ENCODE measurements at regions not wholly inside any gene's neighbourhood (a gene's known extent, or its start where the extent isn't known, plus 50 kb on each side); places are given as distances from the start of the nearest gene placed in this dataset.

DNA sequence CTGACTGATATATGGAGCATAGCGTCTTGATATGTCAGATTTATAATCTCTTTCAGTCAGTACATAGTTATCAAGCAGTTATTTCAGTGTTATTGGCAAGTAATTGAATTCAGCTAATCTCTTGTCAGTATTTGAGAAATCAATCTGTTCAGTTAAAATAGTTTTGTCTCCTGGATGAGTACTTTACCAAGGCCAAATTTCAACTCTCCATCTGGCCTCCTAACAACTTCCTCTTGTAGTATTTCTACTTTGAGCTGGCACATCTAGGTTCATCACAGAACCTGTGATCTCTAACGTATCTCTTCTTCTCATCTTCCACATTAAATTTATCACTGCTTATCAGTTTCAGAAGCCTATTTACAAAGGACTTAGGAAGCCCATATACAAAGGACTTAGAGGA lies 690.5 kb downstream of the C12orf50 start:
- TF ChIP-seq, protein P1, sequence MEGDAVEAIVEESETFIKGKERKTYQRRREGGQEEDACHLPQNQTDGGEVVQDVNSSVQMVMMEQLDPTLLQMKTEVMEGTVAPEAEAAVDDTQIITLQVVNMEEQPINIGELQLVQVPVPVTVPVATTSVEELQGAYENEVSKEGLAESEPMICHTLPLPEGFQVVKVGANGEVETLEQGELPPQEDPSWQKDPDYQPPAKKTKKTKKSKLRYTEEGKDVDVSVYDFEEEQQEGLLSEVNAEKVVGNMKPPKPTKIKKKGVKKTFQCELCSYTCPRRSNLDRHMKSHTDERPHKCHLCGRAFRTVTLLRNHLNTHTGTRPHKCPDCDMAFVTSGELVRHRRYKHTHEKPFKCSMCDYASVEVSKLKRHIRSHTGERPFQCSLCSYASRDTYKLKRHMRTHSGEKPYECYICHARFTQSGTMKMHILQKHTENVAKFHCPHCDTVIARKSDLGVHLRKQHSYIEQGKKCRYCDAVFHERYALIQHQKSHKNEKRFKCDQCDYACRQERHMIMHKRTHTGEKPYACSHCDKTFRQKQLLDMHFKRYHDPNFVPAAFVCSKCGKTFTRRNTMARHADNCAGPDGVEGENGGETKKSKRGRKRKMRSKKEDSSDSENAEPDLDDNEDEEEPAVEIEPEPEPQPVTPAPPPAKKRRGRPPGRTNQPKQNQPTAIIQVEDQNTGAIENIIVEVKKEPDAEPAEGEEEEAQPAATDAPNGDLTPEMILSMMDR (IDR thresholded peaks at IDR 0.05) = no peak
- TF ChIP-seq POLR2A (IDR thresholded peaks at IDR 0.05) = no peak
